GM19467 (cell line): ENCODE measurements at regions not wholly inside any gene's neighbourhood (a gene's known extent, or its start where the extent isn't known, plus 50 kb on each side); places are given as distances from the start of the nearest gene placed in this dataset.
A peak's percentile ranks its signal among the peaks of the same experiment; 100 is the strongest.

Source experiments
- ATAC-seq: cut with Tn5 transposase; IDR thresholded peaks from one replicate; pipeline ENCODE4 v1.9.1; 2021; ENCODE audit warnings: mild to moderate bottlenecking, moderate library complexity; ENCODE audit not compliant: unreplicated experiment

- no peak for ATAC-seq
Measured at GRCh38 chr20:24111858-24112257, 123.3 kb upstream of the GGTLC1 start.

- ATAC-seq, result no peak
Measured at GRCh38 chr20:24109537-24109936, 121.0 kb upstream of the GGTLC1 start.

GRCh38 chr20:24109008-24109407 is 120.4 kb upstream of the GGTLC1 start:
- ATAC-seq, result no peak

- no peak for ATAC-seq
Measured at GRCh38 chr20:24108581-24108980, 120.0 kb upstream of the GGTLC1 start.

- ATAC-seq, result no peak
Measured at GRCh38 chr20:24106801-24107445, 118.3 kb upstream of the GGTLC1 start.

- ATAC-seq, result no peak
Measured at GRCh38 chr20:24106150-24106800, 117.7 kb upstream of the GGTLC1 start.

- ATAC-seq, result no peak
Measured at GRCh38 chr20:24102749-24103333, 114.3 kb upstream of the GGTLC1 start.

GRCh38 chr20:24102290-24102689 is 113.7 kb upstream of the GGTLC1 start:
- ATAC-seq, result no peak

- ATAC-seq, result peak; percentile 75
Measured at GRCh38 chr20:24100370-24101011, 111.9 kb upstream of the GGTLC1 start.

GRCh38 chr20:24098886-24099285 is 110.3 kb upstream of the GGTLC1 start:
- ATAC-seq, result no peak

GRCh38 chr20:24097506-24098245 is 109.1 kb upstream of the GGTLC1 start:
- no peak for ATAC-seq

- no peak for ATAC-seq
Measured at GRCh38 chr20:24096864-24097450, 108.4 kb upstream of the GGTLC1 start.

GRCh38 chr20:24096264-24096663 is 107.7 kb upstream of the GGTLC1 start:
- no peak for ATAC-seq

- no peak for ATAC-seq
Measured at GRCh38 chr20:24095756-24096155, 107.2 kb upstream of the GGTLC1 start.

GRCh38 chr20:24095303-24095702 is 106.7 kb upstream of the GGTLC1 start:
- no peak for ATAC-seq

- ATAC-seq, result no peak
Measured at GRCh38 chr20:24089576-24089975, 101.0 kb upstream of the GGTLC1 start.

- no peak for ATAC-seq
Measured at GRCh38 chr20:24086121-24086520, 97.5 kb upstream of the GGTLC1 start.

GRCh38 chr20:24084281-24084680 is 95.7 kb upstream of the GGTLC1 start:
- ATAC-seq, result no peak

- ATAC-seq, result no peak
Measured at GRCh38 chr20:24081077-24081476, 92.5 kb upstream of the GGTLC1 start.

- no peak for ATAC-seq
Measured at GRCh38 chr20:24079661-24080412, 91.3 kb upstream of the GGTLC1 start.
